GM12878 (cell line): ENCODE measurements at regions not wholly inside any gene's neighbourhood (a gene's known extent, or its start where the extent isn't known, plus 50 kb on each side); places are given as distances from the start of the nearest gene placed in this dataset.

ENCODE experiments used
- ATAC-seq: fragments of 200-7000 bp; cut with Tn5 transposase; 3 replicates; pipeline ENCODE4 v1.9.1; 2020; ENCODE audit warnings: mild to moderate bottlenecking, moderate library complexity
- BruUV-seq: library from RNA; stranded (reverse); fragments of 400-500 nt; replicated peaks from 2 replicates; lab custom pipeline; 2021; lab: Mats Ljungman, UMichigan
- CTCF ChIA-PET: fragments of 300-600 bp; sonication (Branson Sonifier 250); formaldehyde crosslinking; extraction: SDS; loops from one replicate; lab custom pipeline; 2021; ENCODE audit warnings: inconsistent platforms; lab: Yijun Ruan, JAX
- POLR2A ChIA-PET: fragments of 350-600 bp; formaldehyde crosslinking; extraction: SDS; loops from one replicate; lab custom pipeline; 2021; ENCODE audit warnings: inconsistent platforms; lab: Charles Lee
- RAD21 ChIA-PET: fragments of 300-600 bp; sonication (Branson Sonifier 250); formaldehyde crosslinking; loops from one replicate; lab custom pipeline; 2023; ENCODE audit warnings: antibody characterized with exemption; ENCODE audit not compliant: unreplicated experiment; lab: Charles Lee
- SMC1A ChIA-PET: fragments of 300-600 bp; sonication (Branson Sonifier 250); formaldehyde crosslinking; loops from one replicate; lab custom pipeline; 2023; ENCODE audit not compliant: unreplicated experiment, uncharacterized antibody; lab: Charles Lee
- DNase-seq: peaks from one replicate; pipeline ENCODE4 v3.0.0-alpha.2; 2011; ENCODE audit warnings: low read depth, low spot score
- FAIRE-seq: peaks from 3 replicates; lab custom pipeline; 2011; peaks lifted over from hg19 to GRCh38; lab: Jason Lieb, UNC
- H2AFZ ChIP-seq: 2 replicates; pipeline ENCODE4 v1.6.0; 2011; ENCODE audit warnings: low read depth, low read length, control low read depth; ENCODE audit not compliant: control insufficient read depth
- H3K27ac ChIP-seq: 2 replicates; pipeline ENCODE4 v1.5.1; 2011; ENCODE audit warnings: control low read depth; ENCODE audit not compliant: control insufficient read depth, insufficient read depth
- H3K27me3 ChIP-seq, 2 experiments: replicated peaks in 1 of 2; 2 replicates each; pipeline versions ENCODE4 v1.6.0 to v1.6.1; 2011; ENCODE audit warnings: low read length in 1 of 2; ENCODE audit not compliant: control insufficient read depth in 2 of 2, insufficient read depth in 2 of 2
- H3K36me3 ChIP-seq, 2 experiments: 2 replicates each; pipeline ENCODE4 v1.5.1; 2011; ENCODE audit warnings: low read length in 1 of 2; ENCODE audit not compliant: control insufficient read depth in 2 of 2, insufficient read depth in 2 of 2
- H3K4me1 ChIP-seq: 2 replicates; pipeline ENCODE4 v1.6.1; 2011; ENCODE audit warnings: mild to moderate bottlenecking, low read length, moderate library complexity, mixed read lengths; ENCODE audit not compliant: control insufficient read depth, insufficient read depth
- H3K4me2 ChIP-seq: 2 replicates; pipeline ENCODE4 v1.6.0; 2011; ENCODE audit warnings: control low read depth; ENCODE audit not compliant: control insufficient read depth, insufficient read depth
- H3K4me3 ChIP-seq: fragments of 200-600 bp; sonication (generic); 2 replicates; pipeline ENCODE4 v1.5.1; 2016
- H3K79me2 ChIP-seq: 2 replicates; pipeline ENCODE4 v1.6.0; 2011; ENCODE audit warnings: low read length; ENCODE audit not compliant: control insufficient read depth, insufficient read depth
- H3K9ac ChIP-seq: 2 replicates; pipeline ENCODE4 v1.8.0; 2011; ENCODE audit warnings: low read length, control low read depth, mixed read lengths; ENCODE audit not compliant: control insufficient read depth, insufficient read depth
- H3K9me3 ChIP-seq: replicated peaks from 3 replicates; pipeline ENCODE4 v1.5.1; 2011; ENCODE audit warnings: mild to moderate bottlenecking, low read length; ENCODE audit not compliant: control insufficient read depth, insufficient read depth
- H4K20me1 ChIP-seq: 2 replicates; pipeline ENCODE4 v1.6.0; 2011; ENCODE audit not compliant: control insufficient read depth, insufficient read depth
- BRCA1 ChIP-seq: IDR thresholded peaks from 2 replicates; pipeline ENCODE4 v1.6.1; 2011; ENCODE audit warnings: low read depth, low read length, improper control_type of control experiment
- CHD2 ChIP-seq: IDR thresholded peaks from 2 replicates; pipeline ENCODE4 v1.6.1; 2011; ENCODE audit warnings: low read depth, low read length, improper control_type of control experiment, borderline replicate concordance
- EED ChIP-seq: sonication (generic); IDR thresholded peaks from 2 replicates; pipeline ENCODE4 v1.6.1; 2016; ENCODE audit warnings: antibody characterized with exemption, low read depth
- FOXM1 ChIP-seq: IDR thresholded peaks from 2 replicates; pipeline ENCODE4 v1.6.1; 2012; ENCODE audit warnings: low read depth, mild to moderate bottlenecking, inconsistent platforms, low read length, moderate library complexity
- JUNB ChIP-seq: IDR thresholded peaks from 2 replicates; pipeline ENCODE4 v1.6.1; 2016; ENCODE audit warnings: antibody characterized with exemption, mild to moderate bottlenecking
- KLF5 ChIP-seq: fragments of 450-650 bp; IDR thresholded peaks from 2 replicates; pipeline ENCODE4 v1.6.1; 2014; ENCODE audit warnings: mild to moderate bottlenecking; ENCODE audit not compliant: partially characterized antibody
- MEF2A ChIP-seq: IDR thresholded peaks from 2 replicates; pipeline ENCODE4 v1.6.1; 2011; ENCODE audit warnings: low read depth, mild to moderate bottlenecking, low read length, moderate library complexity; ENCODE audit not compliant: insufficient read depth
- NFIC ChIP-seq: IDR thresholded peaks from 2 replicates; pipeline ENCODE4 v1.6.1; 2012; ENCODE audit warnings: low read depth, mild to moderate bottlenecking, inconsistent platforms, low read length, moderate library complexity
- NFXL1 ChIP-seq: fragments of 450-650 bp; IDR thresholded peaks from 2 replicates; pipeline ENCODE4 v1.6.1; 2017; ENCODE audit warnings: antibody characterized with exemption, mild to moderate bottlenecking, borderline replicate concordance
- NFYB ChIP-seq: IDR thresholded peaks from 2 replicates; pipeline ENCODE4 v1.6.1; 2011; ENCODE audit warnings: low read depth, mild to moderate bottlenecking, low read length, improper control_type of control experiment, moderate library complexity; ENCODE audit not compliant: insufficient read depth
- NKRF ChIP-seq: fragments of 450-650 bp; conservative IDR thresholded peaks from 2 replicates; pipeline ENCODE4 v1.6.1; 2017; ENCODE audit warnings: mild to moderate bottlenecking, moderate library complexity
- PBX3 ChIP-seq: IDR thresholded peaks from 2 replicates; pipeline ENCODE4 v1.6.1; 2011; ENCODE audit warnings: mild to moderate bottlenecking, low read depth, low read length, moderate library complexity; ENCODE audit not compliant: insufficient replicate concordance
- YBX1 ChIP-seq: fragments of 450-650 bp; IDR thresholded peaks from 2 replicates; pipeline ENCODE4 v1.6.1; 2016; ENCODE audit warnings: antibody characterized with exemption
- ZNF622 ChIP-seq: fragments of 450-650 bp; IDR thresholded peaks from 2 replicates; pipeline ENCODE4 v1.6.1; 2017; ENCODE audit warnings: mild to moderate bottlenecking, inconsistent platforms
- in situ Hi-C: fragments of 300-500 bp; cut with MboI; formaldehyde crosslinking; loops from 9 replicates; pipeline ENCODE4 v1.14.3; 2018; ENCODE audit warnings: mixed read lengths
- intact Hi-C: fragments of 100-400 bp; cut with micrococcal nuclease; formaldehyde crosslinking; loops from one replicate; pipeline ENCODE4 v1.14.2; 2022; ENCODE audit not compliant: unreplicated experiment
- TF ChIP-seq, protein P1 (sequence below): fragments of 450-650 bp; IDR thresholded peaks from 2 replicates; pipeline ENCODE4 v1.6.1; 2018; ENCODE audit warnings: borderline replicate concordance, mild to moderate bottlenecking; ENCODE audit not compliant: partially characterized antibody

DNA sequence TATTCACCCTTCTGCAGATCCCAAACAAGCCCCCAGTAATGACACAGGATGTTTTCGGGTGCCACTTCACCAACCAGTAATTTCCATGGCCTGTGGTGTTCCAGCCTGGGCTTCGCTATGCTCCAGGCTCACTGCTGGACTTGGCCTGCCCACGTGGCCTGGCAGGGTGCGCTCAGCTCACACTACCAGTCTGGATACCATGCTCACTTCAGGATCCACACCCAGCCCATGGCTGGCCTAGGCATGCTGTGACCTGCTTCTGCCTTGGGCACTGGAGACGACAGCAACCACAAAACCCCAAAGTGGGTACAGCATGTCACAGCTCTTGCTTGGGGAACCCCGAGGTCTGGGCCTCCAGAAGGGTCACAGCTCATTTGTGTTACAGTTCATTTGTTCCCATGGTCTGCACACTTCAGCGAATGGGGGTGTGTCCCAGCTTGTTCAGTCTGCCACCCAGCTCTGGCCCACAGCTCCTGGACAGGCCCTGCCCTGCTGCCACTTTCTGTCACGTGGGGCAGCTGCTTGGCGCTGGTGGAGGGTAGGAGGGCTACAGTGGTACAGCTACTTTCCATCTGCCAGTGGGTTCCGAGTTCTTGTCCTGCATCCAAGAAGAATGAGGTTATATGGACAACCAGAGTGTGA lies 650.8 kb downstream of the MCTP2 start (continued):
- TF ChIP-seq, protein P1, sequence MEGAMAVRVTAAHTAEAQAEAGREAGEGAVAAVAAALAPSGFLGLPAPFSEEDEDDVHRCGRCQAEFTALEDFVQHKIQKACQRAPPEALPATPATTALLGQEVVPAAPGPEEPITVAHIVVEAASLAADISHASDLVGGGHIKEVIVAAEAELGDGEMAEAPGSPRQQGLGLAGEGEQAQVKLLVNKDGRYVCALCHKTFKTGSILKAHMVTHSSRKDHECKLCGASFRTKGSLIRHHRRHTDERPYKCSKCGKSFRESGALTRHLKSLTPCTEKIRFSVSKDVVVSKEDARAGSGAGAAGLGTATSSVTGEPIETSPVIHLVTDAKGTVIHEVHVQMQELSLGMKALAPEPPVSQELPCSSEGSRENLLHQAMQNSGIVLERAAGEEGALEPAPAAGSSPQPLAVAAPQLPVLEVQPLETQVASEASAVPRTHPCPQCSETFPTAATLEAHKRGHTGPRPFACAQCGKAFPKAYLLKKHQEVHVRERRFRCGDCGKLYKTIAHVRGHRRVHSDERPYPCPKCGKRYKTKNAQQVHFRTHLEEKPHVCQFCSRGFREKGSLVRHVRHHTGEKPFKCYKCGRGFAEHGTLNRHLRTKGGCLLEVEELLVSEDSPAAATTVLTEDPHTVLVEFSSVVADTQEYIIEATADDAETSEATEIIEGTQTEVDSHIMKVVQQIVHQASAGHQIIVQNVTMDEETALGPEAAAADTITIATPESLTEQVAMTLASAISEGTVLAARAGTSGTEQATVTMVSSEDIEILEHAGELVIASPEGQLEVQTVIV = no peak
- TF ChIP-seq MEF2A (no peak), ZNF622 (no peak), CHD2 (no peak), BRCA1 (no peak), NFXL1 (no peak), NFIC (no peak), KLF5 (no peak), EED (no peak), NFYB (no peak)

- intact Hi-C loops = no loop called here
These were observed 656.0 kb downstream of the MCTP2 start for GRCh38 chr15:94887391-94887790.

More at GRCh38 chr15:94887391-94887790, 656.0 kb downstream of the MCTP2 start:
- H4K20me1 ChIP-seq = no peaks in the 10 kb centered on the region
- FAIRE-seq (no peak), ATAC-seq (no peak), DNase-seq (no peak)
- RAD21 ChIA-PET = no interaction called here
- H3K4me1 ChIP-seq = no peaks in the 10 kb centered on the region
- CTCF ChIA-PET = no interaction called here
- no TSS peak for BruUV-seq
- no peak overlapping the region for H3K4me3 ChIP-seq
- POLR2A ChIA-PET = no interaction called here
- TF ChIP-seq YBX1 (no peak), JUNB (no peak), PBX3 (no peak), FOXM1 (no peak), NKRF (no peak)
- no peaks in the 10 kb centered on the region for H3K79me2 ChIP-seq
- H3K4me2 ChIP-seq = no peak overlapping the region
- H3K27ac ChIP-seq = no peak overlapping the region
- no peaks in the 10 kb centered on the region for H3K36me3 ChIP-seq
- H3K9ac ChIP-seq = no peak overlapping the region
- H3K27me3 ChIP-seq = no peaks in the 10 kb centered on the region
- SMC1A ChIA-PET = no interaction called here
- in situ Hi-C loops = no loop called here
- no peaks in the 10 kb centered on the region for H3K9me3 ChIP-seq
- no peak overlapping the region for H2AFZ ChIP-seq
